ENCODE measurements at regions not wholly inside any gene's neighbourhood (a gene's known extent, or its start where the extent isn't known, plus 50 kb on each side); places are given as distances from the start of the nearest gene placed in this dataset.
"Not testable (repeated sequence)": the region's sequence is repeated elsewhere in the genome, so short reads cannot be mapped to it uniquely, and the experiment has no call there.

DNA sequence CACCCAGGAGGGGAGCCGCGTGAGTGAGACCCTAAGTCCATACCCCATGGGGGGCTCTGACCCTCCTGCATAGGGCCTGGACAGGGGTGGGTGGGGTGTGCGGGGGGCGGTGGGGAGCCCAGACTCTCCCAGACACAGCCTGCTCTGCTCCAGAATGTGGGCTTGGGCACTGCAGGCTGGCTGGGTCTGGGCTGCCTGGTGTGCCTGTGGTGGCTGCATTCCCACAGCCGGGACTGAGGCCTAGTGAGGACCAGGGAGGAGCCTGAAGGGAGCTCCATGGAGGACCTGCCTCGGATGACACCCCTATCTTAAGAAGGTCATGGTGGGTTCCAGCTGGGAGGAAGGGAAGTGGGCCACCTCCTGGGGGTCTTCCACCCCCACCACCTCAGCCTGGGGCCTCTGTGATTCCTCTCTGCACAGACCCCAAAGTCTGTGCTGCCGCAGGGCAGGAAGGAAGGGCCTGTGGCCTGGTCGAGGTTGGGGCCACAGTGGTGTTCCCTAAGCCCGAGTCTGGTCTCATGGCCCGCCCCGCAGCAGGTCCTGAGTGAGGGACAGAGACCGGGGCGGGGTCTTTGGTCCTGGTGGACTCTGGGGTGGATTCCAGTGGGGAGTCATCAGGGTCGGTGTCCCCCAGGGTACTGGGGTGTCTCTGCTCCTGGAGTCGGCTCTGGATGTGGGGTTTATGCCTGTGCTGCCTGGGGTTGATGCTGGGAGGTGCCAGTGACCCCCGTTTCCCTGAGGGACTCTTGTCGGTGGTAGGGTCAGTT lies 392.3 kb downstream of the TMEM121 start:
- DNase-seq = no peak

DNA sequence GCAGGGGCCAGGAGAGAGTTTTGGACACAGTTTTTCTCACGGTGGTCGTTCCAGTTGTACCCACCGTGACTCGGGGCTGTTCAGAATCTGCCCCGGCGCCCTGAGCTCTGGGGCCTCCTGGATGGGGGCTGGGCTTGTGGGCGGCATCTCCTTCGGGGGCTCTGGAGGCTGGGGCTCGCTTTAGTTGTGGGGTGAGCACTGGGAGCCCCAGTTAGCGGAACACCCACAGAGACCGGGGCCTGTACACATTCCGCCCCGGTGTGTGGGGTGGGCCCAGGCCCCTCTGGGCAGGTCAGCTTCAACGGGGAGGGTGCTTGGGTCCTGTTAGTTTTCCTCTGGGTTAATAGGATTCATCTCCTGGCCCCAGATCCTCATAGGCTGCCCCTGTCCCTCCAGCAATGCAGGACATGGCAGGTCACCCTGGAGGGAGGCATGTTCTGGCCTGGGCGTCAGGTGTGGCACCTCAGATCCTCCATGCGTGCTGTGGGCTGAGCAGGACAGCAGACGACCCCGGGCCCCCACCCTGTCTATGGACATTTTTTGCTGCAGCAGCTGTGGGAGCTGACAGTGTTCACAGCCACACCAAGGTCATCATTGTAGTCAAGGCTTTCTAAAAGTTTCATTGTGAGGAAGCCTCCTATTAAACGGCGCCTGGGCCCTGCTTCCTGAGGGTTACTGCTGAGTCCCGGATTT lies 393.2 kb downstream of the TMEM121 start:
- DNase-seq = no peak

DNA sequence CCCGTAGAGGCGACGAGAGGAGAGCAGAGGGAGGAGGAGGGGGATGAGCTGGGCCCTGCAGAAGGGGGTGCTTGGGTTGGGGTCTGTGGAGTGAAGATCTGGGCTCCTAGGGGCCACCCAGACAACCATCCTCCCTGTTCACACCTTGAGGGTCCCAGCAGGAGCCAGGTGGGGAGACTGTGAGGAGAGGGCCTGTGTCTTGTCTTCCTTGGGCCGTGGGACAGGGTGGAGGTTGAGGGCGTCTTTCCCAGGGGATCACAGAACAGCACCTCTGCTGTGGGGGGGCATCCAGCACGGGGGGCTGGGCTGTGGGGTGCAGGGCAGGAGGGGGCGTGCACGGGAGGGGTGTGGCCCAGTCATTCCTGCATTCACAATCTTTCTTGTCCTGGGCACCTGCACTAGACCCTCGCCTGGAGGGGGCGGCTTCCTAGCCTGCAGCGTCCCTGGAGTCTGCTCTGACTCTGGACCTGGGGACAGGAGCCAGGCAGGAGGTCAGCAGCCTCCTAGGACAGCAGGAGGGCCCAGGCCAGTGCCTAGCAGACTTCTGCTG lies 393.8 kb downstream of the TMEM121 start:
- DNase-seq = not testable (repeated sequence)

DNA sequence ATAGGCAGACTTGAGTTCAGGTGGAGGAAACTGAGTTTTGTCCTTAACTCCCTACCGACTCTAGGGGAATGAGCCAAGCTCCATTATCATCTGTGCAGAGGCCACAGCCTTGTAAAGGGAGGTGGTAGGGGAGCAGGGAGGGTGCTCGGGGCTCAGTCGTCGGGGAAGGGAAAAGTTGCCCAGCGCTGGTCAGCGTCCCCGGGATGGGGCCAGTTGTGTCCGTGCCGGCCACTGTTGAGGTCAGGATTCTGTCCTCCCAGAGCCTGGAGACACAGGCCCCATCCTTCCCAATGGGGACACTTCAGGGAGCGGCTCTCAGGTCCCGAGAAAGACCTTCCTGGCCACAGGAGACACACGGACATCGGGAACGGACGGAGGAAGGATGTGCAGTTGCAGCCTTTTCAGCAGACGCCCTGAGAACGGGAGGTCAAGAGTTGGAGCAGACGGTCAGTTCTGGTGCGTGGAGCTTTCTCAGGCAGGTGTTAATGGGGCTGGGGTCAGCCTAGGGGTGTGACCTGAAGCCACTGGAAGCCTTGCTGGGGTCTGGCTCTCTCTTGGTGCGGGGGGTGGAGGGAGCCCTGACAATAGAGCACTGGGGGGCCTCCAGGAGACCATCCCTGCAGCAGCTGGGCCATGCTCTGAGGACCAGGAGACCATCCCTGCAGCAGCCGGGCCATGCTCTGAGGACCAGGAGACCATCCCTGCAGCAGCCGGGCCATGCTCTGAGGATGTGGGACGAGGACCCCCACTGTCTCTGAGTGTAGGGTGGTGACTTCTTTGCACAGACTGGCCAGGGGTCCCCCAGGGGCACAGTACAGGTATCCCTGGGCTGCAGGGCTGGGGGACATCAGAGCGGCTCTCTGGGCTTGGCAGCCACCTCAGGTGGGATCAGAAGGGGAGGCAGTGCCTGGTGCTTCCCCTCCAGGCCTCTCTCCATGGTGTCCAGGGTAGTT lies 394.7 kb downstream of the TMEM121 start:
- DNase-seq = not testable (repeated sequence)

DNA sequence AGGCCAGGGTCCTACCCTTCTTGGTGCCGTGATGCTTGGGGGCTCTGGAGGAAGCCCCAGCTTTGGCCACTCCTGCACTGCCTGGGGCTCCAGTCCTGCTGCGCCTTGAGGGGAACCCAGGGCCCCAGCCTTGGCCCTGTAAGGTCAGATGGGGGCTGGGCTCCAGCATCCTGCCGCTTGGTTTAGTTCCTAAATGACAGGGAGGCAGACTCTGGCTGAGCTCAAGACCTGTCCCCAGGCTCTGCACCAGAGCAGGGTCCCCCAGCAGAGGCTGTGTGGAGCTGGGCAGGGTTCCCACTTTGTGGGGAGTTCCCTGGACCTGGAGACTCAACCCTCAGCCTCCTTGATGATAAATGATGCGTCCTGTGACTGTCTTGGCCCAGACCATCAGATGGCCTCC lies 395.4 kb downstream of the TMEM121 start:
- DNase-seq = not testable (repeated sequence)

DNA sequence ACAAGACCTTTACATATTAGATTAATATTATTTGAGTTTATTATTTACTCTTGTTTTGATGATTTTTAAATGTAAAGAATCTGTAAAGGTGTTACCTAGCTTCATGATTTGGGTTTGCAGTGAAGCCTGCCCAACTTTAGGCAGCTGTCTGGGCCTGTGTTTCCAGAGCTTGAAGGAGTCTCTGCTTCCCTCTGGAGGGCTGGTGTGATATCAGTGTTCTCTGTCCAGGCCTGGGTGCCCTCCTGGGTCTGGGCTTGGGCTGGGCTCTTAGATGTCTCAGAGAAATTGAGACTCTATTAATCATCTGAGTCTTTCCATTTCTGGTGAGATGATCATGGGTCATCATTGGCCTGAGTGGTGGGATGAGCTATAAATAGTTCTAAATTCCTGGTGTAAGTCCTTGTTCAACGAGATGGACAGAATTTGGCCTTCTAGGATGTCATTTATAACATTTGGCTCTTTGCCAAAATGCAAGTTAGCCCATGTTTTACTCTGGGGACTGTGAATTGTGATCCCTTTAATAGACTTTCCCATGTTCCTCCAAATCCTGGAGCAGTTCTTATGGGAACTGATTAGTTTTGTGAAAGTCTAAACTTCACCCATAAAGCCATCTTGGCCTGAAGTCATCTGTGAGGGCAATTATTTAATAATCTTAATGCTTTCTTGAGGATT lies 397.3 kb downstream of the TMEM121 start:
- not testable (repeated sequence) for DNase-seq

DNA sequence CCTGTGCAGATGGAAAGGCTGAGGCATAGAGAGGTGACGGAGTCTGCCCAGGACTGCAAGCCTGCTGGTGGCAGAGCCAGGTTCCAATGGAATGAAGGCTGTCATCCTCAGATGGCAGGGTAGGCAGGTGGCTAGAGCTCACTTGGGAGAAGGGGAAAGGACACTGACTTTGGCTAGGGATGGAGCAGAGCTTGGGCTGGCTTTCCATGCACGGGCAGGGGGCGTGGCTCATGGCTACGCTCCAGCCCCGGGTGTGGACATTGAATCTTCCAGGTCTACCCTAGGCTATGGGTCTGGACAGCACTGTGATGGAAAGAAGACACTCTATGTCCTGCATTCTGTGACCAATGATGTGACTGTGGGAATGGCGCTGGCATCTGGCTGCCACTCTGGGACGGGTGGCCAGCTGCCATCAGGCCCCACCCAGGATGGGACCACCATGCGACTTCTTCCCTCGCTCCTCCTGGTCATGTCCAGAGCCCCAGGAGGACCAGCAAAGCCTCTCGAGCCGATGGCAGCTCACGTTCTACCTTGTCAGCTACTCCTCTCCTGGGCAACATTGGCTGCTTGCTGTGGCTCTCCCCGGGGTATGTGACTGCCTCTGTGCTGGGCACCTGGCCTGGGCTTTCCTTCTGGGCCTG lies 398.7 kb downstream of the TMEM121 start:
- DNase-seq = no peak

DNA sequence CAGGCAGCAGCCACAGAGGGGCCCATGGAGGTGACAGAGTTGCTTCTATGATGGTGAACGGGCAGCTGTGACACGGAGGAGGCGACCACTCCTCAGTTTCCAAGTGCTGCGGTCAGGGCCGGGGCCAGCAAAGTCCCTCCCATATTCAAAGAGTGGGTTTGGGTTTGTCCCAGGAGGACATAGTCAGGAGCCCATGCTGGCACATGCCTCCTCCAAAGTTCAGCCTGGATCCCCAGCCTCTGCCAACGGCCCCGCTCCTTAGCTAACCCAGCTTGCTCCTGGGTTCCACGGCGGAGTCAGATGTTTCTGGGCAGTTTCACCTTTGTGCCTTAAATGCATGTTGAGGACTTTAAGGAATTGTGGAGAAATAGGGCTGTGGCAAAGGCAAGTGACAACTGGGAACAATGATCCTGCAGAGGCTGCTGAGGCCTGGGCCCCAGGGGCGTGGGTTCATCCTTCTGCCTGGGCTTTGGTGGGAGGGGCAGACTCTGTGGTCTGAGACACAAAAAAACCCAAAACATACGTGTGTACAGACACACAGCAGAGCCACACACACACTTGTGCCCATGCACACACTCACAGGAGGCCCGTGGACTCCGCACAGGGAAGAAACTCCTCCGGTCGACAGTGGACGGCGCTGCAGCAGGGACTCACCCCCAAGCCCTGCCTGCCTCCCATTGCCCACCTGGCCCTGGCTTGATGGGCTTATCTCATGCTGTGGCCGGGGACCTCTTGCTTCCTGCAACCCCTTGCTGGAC lies 399.4 kb downstream of the TMEM121 start:
- no peak for DNase-seq

DNA sequence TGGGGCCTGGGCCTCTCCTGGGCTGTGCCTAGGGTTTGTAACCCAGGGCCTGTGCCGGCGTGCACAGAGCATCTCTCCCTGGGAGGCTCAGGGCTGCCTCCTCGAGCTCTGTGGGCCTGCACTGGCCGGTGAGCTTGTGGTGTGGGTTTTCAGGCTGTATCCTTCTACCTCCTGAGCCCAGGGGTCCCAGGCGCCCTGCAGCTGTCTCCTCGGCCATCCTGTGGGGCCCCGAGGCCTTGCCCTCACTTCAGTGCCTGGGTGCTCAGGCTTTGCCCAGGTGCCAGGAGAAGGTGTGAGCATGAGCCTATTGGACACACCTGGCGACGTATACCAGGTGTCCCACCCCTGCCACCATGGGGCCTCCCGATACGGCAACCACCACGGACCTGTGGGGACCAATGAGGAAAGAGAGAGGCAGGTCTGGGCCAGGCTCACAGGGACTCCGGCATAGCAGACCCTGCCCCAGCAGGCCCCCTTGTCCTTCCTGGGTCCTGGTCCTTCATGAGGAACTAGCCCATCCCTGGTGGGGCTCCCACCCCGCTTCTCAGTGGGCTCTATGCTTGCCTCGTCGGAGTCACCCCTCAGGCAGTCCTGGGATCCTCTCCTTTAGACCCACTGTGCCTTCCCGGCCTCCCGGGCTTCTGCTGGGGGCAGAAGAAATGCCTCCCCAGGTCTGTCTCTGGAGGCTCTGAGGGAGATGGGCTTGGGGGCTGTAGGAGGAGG lies 400.2 kb downstream of the TMEM121 start:
- no peak for DNase-seq

DNA sequence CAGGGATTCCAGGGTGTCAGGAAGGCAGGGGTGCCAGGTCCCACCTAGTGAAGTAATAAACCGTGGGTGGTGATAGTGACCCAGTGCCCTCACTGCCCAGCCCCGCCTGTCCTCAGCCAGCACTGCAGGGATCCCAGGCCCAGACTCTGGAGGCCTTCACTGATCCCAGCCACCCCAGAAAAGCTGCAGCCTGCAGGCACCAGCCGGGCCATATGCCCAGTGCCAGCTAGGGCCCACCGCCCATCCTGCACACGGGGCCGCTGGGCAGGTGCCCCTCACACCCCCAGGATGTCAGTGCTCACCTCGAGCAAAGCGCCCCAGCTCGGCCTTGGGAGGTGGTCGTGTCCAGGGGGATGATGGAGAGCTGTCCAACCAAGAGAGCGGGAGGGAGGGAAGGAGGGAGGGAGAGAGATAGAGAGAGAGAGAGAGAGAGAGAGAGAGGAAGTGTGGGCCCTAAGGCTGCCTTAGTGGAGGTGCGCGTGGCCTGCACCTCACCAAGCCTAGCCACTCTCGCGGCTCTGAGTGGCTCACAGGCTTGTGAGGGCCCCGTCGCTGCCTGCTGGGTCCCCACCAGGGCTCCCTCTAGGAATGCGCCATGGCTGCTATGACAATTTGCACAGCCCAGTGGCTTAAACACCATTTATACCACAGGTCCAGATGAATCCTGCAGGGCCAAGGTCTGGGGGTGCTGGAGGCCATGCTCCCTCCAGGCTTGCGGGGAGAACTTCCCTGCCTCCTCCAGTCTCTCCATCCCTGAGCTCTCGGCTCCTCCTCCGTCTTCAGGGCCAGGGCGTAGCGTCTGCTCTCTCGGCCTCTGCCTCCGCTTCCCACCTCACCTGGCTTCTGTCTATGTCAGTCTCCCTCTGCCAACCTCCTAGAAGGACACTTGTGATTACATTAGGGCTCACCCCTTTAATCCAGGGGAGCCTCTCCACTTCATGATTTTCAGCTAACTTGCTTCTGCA lies 401.0 kb downstream of the TMEM121 start:
- DNase-seq = no peak

DNA sequence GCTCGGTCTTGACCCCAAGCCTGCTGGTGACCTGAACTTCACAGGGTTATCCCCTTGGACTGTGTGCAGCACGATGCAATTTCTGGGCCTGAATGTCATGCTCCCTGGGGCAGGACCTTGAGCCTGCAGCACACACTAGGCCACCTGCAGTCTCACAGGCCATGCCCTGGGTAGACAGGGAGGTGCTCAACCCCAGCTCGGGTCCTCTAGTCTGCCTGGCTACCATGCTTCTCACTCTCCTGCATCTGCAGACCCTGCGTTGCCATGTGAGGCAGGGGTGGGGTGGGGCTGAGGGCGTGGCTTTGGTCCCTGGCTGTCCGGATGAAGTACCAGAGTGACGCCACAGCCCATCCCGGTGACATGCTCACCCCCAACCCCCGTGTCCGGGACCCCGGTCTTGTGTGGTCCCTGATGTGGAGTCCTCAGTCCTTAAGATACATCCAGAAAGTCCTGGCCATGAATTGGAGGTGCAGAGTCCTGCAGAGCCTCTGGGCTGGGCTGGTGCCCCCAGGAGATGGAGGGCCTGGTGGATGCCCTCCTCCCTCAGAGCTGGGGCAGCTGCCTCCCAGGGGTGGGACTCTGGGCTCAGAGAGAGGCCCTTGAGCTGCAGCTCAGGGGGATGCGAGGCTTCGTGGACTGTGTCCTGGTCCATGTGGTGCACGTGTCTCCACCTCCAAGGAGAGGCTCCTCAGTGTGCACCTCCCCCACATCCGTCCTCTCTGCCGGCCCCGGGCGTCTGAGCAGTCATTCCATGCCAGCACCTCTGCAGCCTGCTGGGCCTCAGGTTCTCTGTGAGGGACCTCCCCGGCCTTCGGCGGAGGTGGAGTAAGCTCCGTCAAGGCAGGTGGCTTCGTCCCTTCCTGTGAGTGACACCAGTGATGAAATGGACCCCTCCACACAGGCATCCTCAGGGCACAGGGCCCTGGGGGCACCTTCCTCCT lies 402.1 kb downstream of the TMEM121 start:
- not testable (repeated sequence) for DNase-seq

DNA sequence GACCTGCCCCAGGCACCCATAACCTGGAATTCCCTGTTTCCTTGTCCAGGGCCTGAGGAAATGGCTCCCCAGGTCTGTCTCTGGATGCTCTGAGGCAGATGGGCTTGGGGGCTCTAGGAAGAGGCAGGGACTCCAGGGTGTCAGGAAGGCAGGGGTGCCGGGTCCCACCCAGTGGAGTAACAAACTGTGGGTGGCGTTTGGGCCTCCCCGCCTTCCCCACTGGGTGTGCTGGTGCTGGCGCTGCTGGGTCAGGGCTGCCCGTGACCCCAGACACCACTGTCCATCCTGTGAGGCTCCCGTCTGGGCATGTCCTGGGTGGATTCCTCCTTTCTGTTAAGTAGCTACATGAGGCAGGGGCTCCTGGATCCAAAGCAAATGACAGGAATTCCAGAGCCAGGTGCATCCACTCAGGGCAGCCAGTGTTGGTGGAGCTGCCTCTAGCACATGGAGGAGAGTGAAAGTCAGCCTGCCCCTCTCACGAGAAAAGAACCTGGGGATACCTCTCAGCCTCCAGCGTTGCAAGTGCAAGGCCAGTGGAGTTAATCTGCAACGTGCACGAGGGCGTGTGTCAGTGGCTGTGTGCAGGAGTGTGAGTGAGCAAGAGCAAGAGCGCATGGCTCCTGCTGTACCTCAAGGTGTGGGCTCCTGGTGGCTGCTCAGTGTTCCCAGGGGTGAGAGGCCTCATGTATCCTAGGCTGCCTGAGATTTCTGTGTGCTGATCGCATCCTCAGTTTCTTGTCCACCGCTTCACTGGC lies 403.1 kb downstream of the TMEM121 start:
- DNase-seq = no peak

DNA sequence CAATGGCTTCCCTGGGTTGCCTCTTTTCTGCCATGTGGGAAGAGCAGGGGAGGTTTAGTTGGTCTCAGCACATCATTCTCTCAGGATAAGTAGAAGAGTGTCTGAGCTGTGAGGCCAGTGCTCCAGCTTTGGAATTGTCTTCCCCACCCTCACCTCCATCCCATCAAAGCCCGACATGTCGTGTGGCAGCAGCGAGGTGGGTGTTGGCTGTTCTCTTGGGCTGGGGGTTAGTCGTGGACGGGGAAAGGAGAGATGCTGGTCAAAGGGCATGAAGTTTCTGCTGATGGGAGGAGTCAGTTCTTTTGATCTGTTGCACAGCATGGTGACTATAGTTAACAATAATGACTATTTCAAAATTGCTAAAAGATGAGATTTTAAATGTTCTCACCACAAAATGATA lies 404.2 kb downstream of the TMEM121 start:
- no peak for DNase-seq

DNA sequence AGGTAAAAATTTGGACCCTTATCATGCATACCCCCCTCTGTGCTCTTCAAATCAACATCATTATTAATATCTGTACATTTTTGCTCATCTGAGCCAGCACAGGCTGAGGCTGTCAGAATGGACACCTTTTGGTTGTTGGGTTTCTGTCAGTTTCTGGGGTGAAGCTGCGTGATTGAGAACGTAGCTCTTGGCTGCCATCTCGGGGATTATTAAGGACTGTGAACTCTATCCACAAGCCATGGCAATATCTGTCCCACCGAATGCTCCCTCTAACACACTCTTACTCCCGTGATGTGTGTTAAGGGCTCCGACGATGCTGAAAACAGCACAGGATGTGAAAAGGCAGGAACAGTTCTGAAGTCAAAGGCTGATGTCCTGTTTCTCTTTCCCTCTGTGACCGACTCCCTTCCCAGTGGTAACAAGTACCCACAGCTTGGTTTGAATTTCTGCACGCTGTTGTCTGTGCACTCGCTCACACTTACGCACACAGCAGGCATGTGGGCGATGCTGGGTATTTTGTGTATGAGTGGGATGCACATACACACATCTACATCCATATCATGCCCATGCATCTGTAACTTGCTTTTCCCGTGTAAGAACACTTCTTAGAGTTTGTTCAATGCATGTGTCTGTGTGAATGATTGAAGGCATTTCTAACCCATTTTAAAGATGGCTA lies 405.6 kb downstream of the TMEM121 start:
- no peak for DNase-seq

DNA sequence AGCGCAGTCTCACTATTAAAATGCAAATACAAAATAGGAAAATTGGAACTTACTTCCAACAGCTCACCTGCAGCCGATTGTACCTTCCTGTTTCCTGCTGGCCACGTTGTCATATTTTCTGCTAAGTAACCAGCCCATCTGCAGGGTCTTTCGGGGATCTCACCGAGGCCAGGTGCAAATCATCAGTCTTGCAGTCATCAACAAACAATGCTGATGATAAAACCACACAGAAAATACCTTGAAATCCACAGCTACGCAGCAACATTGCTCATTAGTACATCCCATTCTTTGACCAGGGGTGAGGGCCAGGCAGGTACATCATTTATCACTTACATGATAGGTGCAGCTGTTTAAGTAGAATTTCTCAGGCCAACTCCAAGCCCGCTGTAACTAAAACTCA lies 406.9 kb downstream of the TMEM121 start:
- no peak for DNase-seq

DNA sequence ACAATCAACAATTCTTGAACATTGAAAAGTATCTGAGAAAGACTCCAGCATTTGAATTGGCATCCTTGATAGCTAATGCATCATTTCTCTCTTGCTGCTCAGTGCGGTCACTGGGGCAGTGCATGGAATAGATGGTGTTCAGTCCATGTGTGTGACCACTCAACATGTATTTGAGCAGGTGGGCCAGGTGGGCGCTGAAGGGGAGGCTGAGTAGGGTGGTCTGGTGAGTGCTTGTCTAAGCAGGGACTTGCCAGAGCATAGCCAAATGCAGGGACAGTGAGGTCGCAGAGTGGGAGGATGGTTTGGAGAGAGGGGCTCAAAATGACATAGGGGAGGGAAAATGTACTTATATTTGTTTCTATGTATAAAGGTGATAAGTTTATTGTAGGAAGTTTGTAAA lies 409.0 kb downstream of the TMEM121 start:
- no peak for DNase-seq

Data from left kidney (tissue), 1 donor.